Esophagus squamous epithelium (tissue), 4 donors: ENCODE measurements at regions not wholly inside any gene's neighbourhood (a gene's known extent, or its start where the extent isn't known, plus 50 kb on each side); places are given as distances from the start of the nearest gene placed in this dataset.

Experiments used
- CTCF ChIP-seq, 6 experiments: fragments of 450-650 bp in 4 of 6; fragments of 200-600 bp in 2 of 6; sonication (generic) in 2 of 6; IDR thresholded peaks; one replicate each; pipeline ENCODE4 v1.5.1; 2016 to 2019; ENCODE audit warnings: antibody characterized with exemption in 6 of 6, mild to moderate bottlenecking in 4 of 6, moderate library complexity in 4 of 6
- POLR2A ChIP-seq, 4 donors: fragments of 450-650 bp; IDR thresholded peaks; one replicate each; pipeline ENCODE4 v1.6.1; 2017; ENCODE audit warnings: antibody characterized with exemption in 4 of 4, mild to moderate bottlenecking in 4 of 4, moderate library complexity in 3 of 4

- TF ChIP-seq CTCF (IDR thresholded peaks at IDR 0.05) (no peak), POLR2A (IDR thresholded peaks at IDR 0.05) (no peak)
Observed at GRCh38 chr2:222769446-222769845, 91.4 kb upstream of the ACSL3 start.
